NCI-H524 treated with DMSO at 0.1 percent for 48 hours (cell line): ENCODE measurements at regions not wholly inside any gene's neighbourhood (a gene's known extent, or its start where the extent isn't known, plus 50 kb on each side); places are given as distances from the start of the nearest gene placed in this dataset.

Experiments
- DNase-seq: peaks from one replicate; lab custom pipeline; 2025; lab: John Stamatoyannopoulos, UW

DNA sequence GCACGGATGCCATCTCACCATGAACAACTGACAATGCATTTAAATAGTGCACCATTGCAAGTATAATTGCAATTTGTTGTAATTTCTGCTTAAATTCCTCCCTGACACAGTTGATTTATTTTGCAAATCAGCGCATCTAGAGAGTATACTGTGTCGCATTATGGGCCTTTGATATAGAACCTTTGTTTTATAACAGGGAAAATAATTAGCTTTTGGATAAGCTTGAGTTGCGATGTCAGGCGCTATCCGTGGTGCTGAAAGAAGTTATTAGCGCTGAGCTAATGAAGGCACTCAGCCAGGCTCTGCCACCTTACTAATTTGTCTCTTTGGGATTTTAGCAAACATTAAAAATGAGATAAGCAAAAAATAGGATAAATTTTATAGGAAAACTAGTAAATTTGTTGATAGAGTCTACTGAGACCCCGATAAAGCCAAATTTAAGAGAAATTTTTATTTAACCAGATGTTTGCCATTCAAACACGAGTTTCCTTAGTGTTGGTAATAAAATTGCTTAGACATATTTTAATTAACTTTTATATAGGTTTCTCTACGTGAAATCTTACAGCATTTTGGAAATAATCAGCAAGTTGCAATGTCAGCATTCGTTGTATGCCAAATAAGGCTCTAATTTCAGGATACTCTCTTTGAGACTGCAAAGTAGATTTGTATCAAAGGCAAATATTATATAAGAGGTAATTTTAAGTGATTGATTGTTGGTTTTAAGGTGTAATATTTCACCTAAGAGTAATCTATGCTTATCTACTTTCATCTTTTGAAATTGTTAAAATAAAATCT is 355.5 kb downstream of the TLR4 start:
- DNase-seq = no peak

DNA sequence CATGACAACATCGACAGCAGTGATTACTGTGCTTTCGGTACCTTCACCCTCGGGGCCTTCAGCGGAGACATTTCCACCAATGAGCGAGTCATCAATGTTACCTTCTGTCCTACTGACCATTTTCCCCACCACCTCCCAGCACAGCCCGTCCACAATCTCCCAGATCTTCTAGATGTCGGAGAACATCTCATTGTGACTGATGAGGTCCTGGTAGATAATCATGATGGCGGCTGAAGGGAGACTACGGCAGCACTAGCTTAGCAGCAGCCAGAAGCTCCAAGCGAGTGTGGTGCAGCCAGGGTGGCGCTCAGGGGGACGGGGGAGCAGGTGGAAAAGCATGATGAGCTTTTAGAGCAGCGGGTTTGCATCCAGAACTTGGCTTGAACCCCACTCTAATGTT is 379.0 kb downstream of the TLR4 start:
- DNase-seq = no peak

GRCh38 chr9:118088090-118088489 is 383.9 kb downstream of the TLR4 start:
- DNase-seq = no peak

DNA sequence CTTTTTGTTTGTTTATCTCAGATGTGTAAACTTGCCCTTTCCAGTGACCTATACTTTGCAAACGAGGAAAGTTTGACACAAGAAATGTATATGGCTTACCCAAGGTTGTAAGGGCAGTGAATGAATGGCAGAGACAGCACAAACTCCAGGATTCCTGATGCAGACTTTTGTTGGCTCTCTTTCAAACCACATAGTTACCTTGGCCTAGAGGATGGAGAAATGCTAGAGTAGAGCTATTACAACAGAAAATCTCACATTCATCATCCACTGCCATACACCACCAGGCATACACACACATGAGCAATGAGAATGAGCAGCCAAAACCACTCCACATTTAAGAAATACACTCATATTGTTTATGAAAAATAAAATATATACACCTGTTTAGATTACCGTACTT is 387.0 kb downstream of the TLR4 start:
- no peak for DNase-seq

DNA sequence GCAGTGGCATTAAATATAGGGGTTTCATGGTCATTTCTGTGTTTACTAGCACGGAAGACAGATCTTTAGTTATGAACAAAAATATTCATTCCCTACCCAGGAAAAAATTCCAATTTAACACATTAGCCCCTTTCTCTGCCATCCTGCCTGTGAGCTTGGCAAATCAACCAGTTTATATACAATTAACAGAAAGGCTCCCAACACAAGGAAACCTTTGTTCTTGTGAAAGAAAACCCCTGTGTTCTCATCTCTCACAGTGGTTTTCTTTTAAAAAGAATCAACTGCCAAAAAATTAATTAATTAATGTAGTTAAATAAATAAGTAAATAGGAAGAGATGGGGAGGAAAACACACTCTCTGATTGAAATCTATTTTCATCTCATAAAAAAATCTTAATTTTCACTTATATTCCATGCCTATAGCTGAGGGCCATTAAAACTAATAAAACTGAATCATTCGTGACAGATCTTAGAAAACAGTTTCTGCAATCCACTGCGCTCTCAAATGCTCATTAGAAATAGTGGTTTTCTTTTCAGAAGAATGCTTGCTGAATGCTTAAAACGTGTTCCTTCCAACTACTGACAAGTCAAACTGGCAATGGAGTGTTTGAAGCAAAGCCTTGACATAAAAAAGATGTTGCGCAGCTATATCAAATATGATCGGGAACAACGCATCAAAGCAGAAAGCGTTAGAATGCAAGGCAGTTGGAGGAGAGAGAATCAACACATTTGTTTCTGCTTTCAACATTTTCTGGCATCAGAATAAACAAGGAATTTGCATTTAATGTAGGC is 387.7 kb downstream of the TLR4 start:
- no peak for DNase-seq

GRCh38 chr9:118094387-118094786 is 390.2 kb downstream of the TLR4 start:
- DNase-seq = no peak

DNA sequence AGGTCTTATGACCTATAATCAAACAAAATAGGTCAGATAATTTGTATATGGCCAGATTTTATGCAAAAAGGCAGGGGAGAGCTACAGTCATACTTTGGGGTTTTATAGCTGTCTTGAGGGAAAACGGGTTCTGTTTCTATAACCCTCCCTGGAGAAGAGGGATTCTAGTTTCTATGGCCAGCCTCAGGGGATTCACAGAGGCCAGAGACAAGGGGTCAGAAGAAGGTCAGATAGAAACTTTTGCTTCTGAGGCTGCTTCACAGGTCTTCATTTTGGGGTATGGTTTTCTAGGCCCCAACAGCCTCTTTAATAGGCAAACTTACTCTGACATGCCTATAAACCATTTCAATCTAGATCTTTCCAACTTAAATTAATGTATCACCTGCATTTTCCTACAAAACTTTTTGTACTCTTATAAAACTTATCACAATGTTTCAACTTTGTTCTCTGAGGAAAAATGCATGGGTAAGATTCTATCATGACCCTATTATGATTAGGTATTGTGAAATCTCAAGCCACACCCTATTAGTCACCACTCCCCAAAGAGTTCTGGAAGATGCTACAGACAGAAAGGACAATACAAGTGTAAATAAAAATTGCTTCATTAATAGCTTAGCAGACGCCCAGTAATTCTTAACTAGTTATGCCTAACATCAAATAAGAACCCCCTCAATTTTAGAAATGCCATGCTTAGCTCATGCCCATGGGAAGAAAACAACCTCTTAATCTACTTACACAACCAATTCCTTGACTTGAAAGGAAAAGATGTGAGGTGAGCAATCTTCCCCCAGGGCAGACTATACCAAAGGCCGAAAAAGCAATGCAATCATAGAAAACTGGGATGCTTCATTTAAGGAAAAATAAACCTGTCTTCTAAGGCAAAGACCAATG is 396.6 kb downstream of the TLR4 start:
- no peak for DNase-seq

GRCh38 chr9:118104363-118104762 is 400.2 kb downstream of the TLR4 start:
- DNase-seq = no peak

DNA sequence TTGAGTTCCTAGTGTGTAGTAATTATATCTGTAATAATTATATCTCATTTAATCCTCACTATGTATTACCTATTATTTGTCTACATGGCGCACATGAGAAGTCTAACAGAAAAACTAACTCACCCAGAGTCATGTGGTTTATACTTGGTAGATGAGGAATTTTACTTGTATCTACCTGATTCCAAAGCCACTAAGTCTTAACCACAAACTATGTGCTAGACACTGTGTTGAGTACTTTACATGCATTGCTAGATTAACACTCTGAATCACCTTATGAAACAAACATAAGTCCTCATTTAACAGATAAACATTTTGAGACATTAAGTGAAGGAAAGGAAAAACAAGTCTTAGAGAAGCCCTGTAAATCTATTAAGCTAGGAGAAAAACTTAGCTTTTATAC is 404.8 kb downstream of the TLR4 start:
- DNase-seq = no peak

GRCh38 chr9:118109542-118109941 is 405.3 kb downstream of the TLR4 start:
- DNase-seq = no peak

GRCh38 chr9:118121361-118121760 is 417.2 kb downstream of the TLR4 start:
- no peak for DNase-seq

GRCh38 chr9:118128313-118128712 is 424.1 kb downstream of the TLR4 start:
- DNase-seq = no peak

DNA sequence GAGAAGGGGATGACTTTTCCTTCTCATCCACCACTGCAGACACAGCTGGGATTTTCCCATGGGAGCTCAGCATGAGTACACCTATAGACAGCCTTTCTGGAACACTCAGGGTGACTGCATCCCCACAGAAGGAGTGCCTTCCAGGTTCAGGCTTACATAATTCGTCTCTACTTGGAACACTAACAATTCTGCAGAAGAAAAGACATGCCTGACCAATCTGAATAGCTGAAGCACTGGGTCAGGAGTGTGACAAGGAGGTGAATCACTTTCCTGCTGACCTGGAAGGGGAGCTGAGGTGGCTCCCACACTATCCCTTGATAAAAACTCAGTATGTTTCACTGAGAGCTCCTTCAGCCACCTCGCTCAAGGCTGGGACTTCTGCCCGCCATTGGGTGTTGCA is 425.3 kb downstream of the TLR4 start:
- no peak for DNase-seq

DNA sequence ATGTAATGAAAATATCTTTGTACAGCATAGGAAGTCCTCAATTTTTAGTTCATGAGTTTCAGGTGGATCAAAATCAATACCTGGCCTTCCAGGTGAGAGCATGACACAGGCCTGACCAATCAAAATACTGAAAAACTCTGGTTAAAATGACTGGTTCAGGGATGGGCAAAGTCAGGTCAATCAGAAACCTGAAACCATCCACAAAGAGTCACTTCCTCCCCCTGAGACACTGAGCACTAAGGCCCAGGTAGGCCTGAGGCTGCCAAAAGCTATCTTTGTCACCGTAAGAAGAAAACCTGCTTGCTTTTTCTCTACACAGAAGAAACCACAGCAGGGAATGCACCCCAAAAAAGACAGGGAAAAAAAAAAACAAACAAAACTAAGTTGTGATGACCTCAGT is 444.8 kb downstream of the TLR4 start:
- DNase-seq = no peak

- DNase-seq = no peak
Observed at GRCh38 chr9:118156846-118157245, 452.6 kb downstream of the TLR4 start.

DNA sequence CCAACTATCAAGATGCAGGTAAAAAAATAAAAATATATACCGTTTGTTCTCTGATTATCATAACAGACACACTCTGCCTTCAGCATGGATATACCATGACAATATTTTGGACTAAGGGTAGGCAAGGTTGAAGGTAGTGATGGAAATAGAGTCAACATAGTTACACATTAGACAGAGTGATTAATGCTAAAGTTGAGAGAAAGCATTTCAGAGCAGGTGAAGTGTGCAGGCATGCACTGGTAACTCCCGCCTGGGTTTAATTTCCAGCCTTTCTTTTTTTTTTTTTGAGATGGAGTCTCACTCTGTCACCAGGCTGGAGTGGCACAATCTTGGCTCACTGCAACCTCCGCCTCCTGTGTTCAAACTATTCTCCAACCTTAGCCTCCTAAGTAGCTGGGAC is 458.5 kb downstream of the TLR4 start:
- no peak for DNase-seq

GRCh38 chr9:118163751-118164150 is 459.5 kb downstream of the TLR4 start:
- DNase-seq = no peak

DNA sequence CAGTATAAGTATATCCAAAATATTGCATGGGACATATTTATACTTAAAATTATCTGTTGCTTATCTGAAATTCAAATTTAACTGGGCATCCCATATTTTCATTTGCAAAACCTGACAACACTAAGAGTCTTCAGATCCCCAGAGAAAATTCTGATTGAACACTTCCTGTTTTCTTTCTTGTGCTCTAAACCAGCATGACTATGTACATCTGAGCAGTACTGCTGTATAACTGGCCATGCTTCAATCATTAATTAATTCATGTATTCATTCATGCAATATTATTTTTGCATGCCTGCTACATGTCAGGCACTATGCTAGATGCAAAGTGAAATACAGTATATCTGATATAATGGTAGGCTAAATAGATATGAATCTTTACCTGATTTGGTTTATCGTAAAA is 461.2 kb downstream of the TLR4 start:
- DNase-seq = no peak

GRCh38 chr9:118170032-118170955 is 466.1 kb downstream of the TLR4 start:
- DNase-seq = peak; percentile 66

DNA sequence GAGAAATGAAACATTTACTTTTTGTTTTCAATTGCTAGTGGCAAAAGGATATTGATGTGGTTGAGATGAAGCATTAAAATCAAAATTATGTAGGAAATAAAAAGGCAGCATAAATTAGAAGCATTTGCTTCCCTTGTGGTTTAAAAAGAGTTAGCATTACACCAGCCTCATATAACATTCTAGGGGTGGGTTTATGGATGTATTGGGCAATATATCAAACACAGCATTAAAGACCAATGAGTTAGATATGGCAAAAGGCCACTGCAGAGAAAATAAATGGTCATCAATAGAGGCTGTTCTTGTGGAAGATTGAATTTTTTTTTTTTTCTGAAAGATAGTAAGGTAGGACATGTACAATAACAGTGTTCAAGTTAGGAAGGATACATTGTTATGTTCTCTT is 473.0 kb downstream of the TLR4 start:
- DNase-seq = no peak

GRCh38 chr9:118183576-118183975 is 479.4 kb downstream of the TLR4 start:
- DNase-seq = no peak
